HG03565 (cell line): ENCODE measurements at regions not wholly inside any gene's neighbourhood (a gene's known extent, or its start where the extent isn't known, plus 50 kb on each side); places are given as distances from the start of the nearest gene placed in this dataset.

ENCODE experiments used
- ATAC-seq: cut with Tn5 transposase; IDR thresholded peaks from one replicate; pipeline ENCODE4 v1.9.1; 2021; ENCODE audit warnings: mild to moderate bottlenecking, moderate library complexity; ENCODE audit not compliant: unreplicated experiment

DNA sequence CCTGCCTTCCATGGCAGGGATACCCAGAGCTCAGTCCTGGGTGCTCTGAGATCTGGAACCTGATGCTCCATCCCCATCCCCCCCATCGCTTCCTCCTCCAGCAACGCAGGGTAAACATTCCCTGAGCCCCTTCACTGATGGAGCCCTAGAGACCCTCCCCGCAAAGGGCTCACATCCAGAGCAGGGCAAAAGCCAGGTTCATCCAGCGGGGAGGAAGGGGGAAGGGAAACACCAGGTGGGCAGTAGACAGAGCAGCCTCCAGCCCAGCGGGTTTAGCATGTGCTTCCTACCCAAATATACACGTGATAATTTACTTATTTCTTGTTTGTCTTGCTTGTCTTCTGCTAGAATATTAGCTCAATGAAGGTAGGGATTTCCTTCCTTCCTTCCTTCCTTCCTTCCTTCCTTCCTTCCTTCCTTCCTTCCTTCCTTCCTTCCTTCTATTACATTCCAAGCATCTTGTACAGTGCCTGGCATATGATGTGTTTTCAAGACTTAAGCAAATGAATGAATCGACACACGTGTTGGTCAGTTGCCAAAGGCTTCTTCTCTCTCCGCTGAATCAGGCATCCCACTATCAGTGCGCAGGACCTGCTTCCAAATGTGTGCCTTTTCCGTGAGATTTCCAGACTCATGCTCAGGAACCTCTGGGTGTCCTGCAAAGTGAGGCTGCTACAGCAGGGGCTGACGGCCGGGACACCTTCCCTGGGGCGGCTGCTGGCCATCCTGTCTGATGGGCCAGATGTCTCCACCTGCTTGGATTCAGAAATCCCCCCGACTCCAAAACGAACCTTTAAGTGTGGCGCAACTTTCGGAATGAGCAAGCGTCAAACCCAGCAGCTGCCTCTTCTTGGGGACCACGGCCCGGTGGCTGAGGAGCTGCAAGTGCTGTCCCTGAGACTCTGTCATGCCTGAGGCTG is 955.1 kb downstream of the BRD1 start:
- no peak for ATAC-seq

DNA sequence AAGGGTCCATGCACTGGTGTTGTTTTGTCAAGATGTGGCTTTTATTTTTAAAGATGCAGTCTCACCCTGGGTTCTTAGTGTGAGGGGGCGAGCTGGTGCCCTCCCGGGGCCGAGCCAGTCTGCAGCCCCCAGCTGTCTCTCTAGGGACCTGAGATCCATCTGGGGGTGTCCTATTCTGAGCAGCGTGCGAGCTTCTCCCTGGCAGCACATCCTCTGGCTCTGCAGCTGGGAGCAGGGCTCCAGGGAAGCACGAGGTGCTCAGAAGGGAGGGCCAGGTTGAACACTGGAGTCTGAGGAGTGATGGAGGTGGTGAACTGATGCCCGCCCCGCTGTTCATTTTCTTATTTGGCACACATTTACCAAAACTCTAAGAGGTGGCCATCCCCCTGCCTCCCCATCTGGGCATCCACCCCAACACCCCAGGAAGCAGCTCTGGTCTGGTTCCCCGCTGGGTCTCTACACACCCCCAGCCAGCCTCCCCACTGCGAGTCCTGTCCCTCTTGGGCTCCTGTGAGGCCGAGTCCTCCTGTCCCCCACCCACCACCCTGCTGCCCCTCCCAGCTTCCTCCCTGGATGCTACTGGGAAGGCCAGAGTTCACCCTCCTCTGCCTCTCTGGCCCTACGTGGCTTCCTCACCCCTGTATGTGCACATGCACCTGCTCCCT is 956.4 kb downstream of the BRD1 start:
- ATAC-seq = no peak

DNA sequence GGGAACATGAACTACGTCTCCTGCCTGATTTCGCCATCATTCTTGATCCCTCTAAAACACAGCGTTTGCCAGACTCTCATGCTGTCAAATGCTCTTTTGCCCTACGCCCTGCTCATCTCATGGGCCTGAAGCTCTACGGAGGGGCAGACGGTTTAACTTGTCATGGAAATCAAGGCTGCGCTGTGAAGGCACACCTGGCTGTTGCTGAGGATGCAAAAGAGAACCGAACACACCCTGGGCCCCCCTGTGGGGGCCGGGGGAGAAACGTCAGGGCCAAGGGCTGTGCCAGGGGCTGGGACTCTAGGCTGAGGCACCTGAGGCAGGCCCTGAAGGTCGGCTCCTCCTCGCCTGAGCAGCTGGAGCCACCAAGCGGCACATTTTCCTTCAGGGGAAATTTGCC is 957.2 kb downstream of the BRD1 start:
- ATAC-seq = no peak

DNA sequence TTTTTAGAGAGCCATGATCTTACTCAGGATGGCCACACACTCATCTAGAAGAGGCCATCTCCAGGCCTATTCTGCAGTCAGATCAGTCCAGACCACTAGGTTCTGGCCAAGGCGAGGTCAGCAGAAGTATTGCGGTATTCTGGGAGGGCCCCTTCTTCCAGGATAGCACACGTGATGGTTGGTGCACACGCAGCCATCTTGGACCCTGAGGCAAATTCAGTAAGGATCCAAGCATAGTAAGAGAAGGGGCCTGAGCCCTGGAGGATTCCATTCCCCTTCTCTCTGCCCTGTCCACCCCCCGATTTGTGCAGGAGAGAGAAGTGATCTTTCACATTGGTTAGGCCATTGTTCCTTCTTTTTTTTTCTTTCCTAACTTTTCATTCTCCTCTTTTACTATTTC is 957.9 kb downstream of the BRD1 start:
- ATAC-seq = no peak

DNA sequence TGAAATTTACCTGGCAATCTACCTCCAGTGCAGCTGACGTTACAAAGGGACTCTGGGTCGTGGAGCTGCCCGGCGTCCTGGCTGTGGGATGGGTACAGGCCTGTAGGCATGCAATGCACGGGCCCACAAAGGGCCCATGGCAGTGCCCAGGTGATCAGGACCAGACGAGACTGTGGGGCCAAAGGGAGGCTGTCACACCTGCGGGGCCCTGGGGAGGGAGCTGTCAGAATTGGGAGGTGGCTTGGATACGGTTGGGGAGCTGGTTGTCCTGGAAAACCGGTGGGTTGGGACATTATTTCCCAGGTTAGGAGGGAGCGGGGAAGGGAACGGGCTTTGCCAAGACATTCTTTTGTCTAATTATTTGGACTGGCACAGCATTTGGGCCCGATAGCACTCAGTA is 958.5 kb downstream of the BRD1 start:
- no peak for ATAC-seq

DNA sequence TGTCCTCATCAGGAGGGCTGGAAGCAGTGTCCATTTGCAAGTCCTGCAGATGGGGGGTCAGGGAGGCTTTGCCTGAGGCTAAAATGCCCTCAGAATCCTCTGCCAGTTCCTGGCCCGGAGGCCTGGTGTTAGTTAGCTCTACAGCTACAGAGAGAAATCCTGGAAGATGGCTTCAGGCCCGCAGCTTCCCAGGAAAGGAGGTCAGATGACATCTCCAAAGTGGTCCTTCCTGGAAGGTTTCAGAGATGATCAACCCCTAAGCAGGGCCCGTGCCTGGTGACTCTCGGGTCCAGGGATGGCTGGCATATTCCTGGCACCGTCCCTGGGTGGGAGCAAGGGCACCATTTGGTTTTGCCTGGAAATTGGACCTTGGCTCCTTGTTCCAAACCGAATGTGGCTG is 959.1 kb downstream of the BRD1 start:
- ATAC-seq = no peak

- no peak for ATAC-seq
These were observed 959.8 kb downstream of the BRD1 start for GRCh38 chr22:48867891-48868290.

DNA sequence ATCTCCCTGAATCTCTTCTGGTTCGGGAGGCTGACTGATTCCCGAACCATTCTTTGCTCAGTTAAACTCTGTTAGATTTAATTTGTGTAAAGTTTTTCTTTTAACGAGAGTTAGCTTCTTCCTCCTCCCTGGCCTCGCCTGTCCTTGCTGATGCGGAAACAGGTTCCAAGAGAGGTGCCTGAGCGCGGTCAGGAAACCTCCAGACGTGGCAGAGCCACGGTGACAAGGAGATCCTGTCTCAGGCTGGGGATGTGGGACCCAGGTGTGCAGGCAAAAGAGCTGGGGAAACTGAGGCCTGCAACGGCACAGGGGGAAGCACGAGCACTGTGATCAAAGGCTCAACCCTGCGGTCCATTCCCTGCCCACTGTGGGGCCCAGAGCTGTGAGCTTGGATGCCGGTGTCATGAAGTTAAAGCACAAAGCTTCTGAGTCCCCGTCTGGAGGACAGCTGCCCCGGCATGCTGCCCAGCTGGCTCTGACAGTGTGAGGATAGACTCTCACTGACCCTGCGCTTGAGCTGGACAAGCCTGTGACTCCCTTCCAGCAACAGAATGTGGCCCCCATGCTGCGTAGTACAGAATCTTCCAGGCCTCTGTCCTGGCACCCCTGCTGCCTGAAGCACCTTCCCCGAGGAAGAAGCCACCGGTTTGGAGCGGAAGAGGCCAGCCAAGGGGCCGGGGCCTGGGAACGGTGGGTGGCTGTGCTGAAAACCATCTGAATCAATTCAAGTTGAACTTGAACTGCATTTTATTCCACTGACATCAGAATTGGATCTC is 960.6 kb downstream of the BRD1 start:
- no peak for ATAC-seq

GRCh38 chr22:48864748-48865147 is 962.9 kb downstream of the BRD1 start:
- ATAC-seq = no peak

- no peak for ATAC-seq
These were observed 963.6 kb downstream of the BRD1 start for GRCh38 chr22:48863965-48864528.

GRCh38 chr22:48860557-48860956 is 967.1 kb downstream of the BRD1 start:
- no peak for ATAC-seq

GRCh38 chr22:48858856-48859255 is 968.8 kb downstream of the BRD1 start:
- ATAC-seq = no peak

- no peak for ATAC-seq
These were observed 969.6 kb downstream of the BRD1 start for GRCh38 chr22:48858121-48858520.

DNA sequence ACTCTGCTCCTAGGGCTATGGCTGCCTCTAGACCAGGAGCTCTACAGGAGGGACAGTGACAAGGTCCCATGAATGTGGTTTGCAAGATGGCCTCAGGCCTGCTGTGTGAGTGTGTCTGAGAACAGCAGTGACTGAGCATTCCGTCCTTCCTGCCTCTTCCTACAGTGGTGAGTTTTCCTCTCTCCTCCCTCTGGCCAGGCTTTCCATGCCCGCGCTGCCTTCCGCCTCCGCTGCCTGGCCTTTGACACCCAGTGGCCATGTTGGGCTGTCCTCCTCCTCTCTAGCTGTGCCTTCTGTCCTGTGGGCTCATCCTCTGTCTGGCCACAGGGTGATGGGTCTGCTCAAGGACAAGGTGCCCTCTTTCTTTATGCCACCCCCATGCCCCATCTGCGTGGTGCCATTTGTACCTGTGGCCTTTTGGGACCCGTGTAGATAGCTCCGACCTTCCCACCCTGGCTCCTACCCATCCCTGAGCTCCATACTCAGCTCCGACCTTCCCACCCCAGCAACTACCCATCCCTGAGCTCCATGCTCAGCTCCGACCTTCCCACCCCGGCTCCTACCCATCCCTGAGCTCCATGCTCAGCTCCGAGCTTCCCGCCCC is 970.4 kb downstream of the BRD1 start:
- ATAC-seq = no peak

GRCh38 chr22:48856308-48856615 is 971.4 kb downstream of the BRD1 start:
- ATAC-seq = no peak

DNA sequence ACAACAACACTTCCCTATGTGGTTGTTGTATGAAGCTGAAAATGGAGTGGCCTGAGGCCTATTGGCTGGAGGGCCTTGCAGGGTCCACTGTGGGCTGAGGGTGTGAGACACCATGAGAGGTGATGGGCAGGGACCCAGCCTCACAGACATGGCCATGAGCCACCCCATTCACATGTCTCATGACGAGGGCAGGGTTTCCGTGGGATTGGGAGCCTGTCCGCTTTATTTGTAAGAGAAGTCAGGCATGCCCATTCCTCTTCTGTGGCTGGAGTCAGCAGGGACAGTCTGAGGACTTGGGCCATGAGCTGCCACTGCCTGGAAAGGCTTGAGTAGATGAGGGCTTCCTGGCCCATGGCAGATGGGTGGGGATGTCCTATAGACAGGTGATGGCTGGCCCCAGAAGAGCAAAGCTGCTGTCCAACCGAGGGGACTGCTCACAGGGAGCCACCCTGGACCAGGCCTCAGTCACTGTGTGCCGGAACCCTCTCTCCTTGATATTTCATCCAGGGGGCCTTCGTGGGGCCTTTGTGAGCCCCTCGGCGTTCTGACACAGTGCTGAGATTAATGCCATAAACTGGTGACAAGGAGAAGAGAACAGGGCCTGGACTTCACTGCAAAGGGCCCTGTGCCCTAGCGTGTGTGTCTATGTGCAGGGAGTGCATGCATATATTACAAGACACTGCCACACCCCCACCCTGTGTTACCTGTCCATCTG is 971.9 kb downstream of the BRD1 start:
- ATAC-seq = no peak

- ATAC-seq = no peak
These were observed 972.7 kb downstream of the BRD1 start for GRCh38 chr22:48855013-48855412.

GRCh38 chr22:48853627-48854240 is 973.9 kb downstream of the BRD1 start:
- no peak for ATAC-seq

DNA sequence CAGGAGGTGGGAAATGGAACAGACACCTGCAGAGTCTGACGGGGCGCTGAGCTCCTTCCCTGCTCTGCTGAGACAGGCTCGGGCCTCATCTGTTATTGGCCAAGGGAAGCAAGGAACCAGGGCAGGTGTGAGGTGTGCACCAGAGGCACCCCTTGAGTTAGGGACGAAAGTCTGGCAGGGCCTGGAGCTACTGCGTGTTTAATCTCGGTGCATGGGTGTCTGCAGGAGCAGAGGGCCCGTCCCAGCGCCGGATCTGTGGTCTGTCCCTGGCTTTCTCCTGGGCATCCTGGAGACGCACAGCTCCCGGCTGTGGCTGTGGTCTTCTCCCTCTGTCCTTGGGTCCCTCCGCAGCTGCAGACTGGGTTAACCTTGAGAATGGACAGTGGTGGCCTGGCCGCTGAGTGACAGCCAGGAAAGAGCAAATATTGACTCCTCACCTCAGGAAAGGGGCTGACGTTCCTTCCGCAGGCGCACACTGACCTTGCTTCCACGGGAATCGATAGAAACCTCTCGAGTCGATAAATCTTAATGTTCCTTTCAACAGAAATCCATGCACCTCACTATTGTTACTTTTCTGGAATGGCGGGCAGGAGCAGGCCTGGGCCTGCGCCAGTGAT is 975.6 kb downstream of the BRD1 start:
- no peak for ATAC-seq
